Right lobe of liver (tissue), 4 donors: ENCODE measurements at regions not wholly inside any gene's neighbourhood (a gene's known extent, or its start where the extent isn't known, plus 50 kb on each side); places are given as distances from the start of the nearest gene placed in this dataset.

Experiments used
- CTCF ChIP-seq, 4 donors: fragments of 200-600 bp in 3 of 4; fragments of 450-650 bp in 1 of 4; IDR thresholded peaks; one replicate each; pipeline versions ENCODE4 v1.5.1 to v1.8.0; 2016 to 2022; ENCODE audit warnings: antibody characterized with exemption in 4 of 4, mild to moderate bottlenecking in 2 of 4
- POLR2A ChIP-seq: fragments of 450-650 bp; IDR thresholded peaks from one replicate; pipeline ENCODE4 v1.6.1; 2017; ENCODE audit warnings: antibody characterized with exemption, mild to moderate bottlenecking
- donor health status: DM: no; HTN: no; CAD: no.
- donor health status: DM: no; HTN: no; CAD: no.
- donor health status: DM: no; HTN: yes; CAD: no.

GRCh38 chr10:131456411-131456810, 144.9 kb upstream of the TCERG1L start:
- TF ChIP-seq POLR2A = no peak
- TF ChIP-seq CTCF (IDR thresholded peaks at IDR 0.05) = no peak
